ENCODE measurements at regions not wholly inside any gene's neighbourhood (a gene's known extent, or its start where the extent isn't known, plus 50 kb on each side); places are given as distances from the start of the nearest gene placed in this dataset.

- TF ChIP-seq, protein P1, sequence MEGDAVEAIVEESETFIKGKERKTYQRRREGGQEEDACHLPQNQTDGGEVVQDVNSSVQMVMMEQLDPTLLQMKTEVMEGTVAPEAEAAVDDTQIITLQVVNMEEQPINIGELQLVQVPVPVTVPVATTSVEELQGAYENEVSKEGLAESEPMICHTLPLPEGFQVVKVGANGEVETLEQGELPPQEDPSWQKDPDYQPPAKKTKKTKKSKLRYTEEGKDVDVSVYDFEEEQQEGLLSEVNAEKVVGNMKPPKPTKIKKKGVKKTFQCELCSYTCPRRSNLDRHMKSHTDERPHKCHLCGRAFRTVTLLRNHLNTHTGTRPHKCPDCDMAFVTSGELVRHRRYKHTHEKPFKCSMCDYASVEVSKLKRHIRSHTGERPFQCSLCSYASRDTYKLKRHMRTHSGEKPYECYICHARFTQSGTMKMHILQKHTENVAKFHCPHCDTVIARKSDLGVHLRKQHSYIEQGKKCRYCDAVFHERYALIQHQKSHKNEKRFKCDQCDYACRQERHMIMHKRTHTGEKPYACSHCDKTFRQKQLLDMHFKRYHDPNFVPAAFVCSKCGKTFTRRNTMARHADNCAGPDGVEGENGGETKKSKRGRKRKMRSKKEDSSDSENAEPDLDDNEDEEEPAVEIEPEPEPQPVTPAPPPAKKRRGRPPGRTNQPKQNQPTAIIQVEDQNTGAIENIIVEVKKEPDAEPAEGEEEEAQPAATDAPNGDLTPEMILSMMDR (IDR thresholded peaks at IDR 0.05) = no peak
- ATAC-seq (no peak), DNase-seq (no peak)
Measured at GRCh38 chr11:97902828-97903227, 1117.9 kb upstream of the CNTN5 start.

GRCh38 chr11:97905101-97905500 lies 1115.6 kb upstream of the CNTN5 start:
- Histone ChIP-seq H3K27me3 (ENCODE audit: low read depth) (no peaks in the 10 kb centered on the region), H3K36me3 (no peaks in the 10 kb centered on the region), H3K4me3 (no peak overlapping the region), H3K4me1 (no peaks in the 10 kb centered on the region), H3K27ac (no peak overlapping the region), H3K9me3 (no peaks in the 10 kb centered on the region)
- intact Hi-C loops (cut with DNase I) = no loop called here
- ATAC-seq (no peak), DNase-seq (no peak)
- TF ChIP-seq, protein P1 (IDR thresholded peaks at IDR 0.05) = no peak

More at GRCh38 chr11:97902828-97903227, 1117.9 kb upstream of the CNTN5 start:
- H3K4me3 ChIP-seq = no peak overlapping the region
- no peaks in the 10 kb centered on the region for H3K36me3 ChIP-seq
- no peaks in the 10 kb centered on the region for H3K4me1 ChIP-seq
- no peak overlapping the region for H3K27ac ChIP-seq
- H3K9me3 ChIP-seq = no peaks in the 10 kb centered on the region
- H3K27me3 ChIP-seq (ENCODE audit: low read depth) = no peaks in the 10 kb centered on the region
- intact Hi-C loops (cut with DNase I) = no loop called here

GRCh38 chr11:97905671-97906070 lies 1115.1 kb upstream of the CNTN5 start:
- ATAC-seq = no peak
- Histone ChIP-seq H3K27ac (no peak overlapping the region), H3K36me3 (no peaks in the 10 kb centered on the region), H3K27me3 (ENCODE audit: low read depth) (no peaks in the 10 kb centered on the region), H3K4me1 (no peaks in the 10 kb centered on the region), H3K9me3 (no peaks in the 10 kb centered on the region), H3K4me3 (no peak overlapping the region)
- intact Hi-C loops (cut with DNase I) = no loop called here
- no peak for DNase-seq
- TF ChIP-seq, protein P1 (IDR thresholded peaks at IDR 0.05) = no peak

GRCh38 chr11:97908354-97908753 lies 1112.4 kb upstream of the CNTN5 start:
- TF ChIP-seq, protein P1 (IDR thresholded peaks at IDR 0.05) = no peak
- intact Hi-C loops (cut with DNase I) = no loop called here

GRCh38 chr11:97909614-97910399 lies 1110.9 kb upstream of the CNTN5 start:
- H3K4me3 ChIP-seq = no peak overlapping the region
- DNase-seq (no peak), ATAC-seq (no peak)
- no peaks in the 10 kb centered on the region for H3K27me3 ChIP-seq (ENCODE audit: low read depth)
- no peak overlapping the region for H3K27ac ChIP-seq
- no peaks in the 10 kb centered on the region for H3K36me3 ChIP-seq
- H3K4me1 ChIP-seq = no peaks in the 10 kb centered on the region
- intact Hi-C loops (cut with DNase I) = no loop called here
- TF ChIP-seq, protein P1 (IDR thresholded peaks at IDR 0.05) = no peak
- H3K9me3 ChIP-seq = no peaks in the 10 kb centered on the region

More at GRCh38 chr11:97908354-97908753, 1112.4 kb upstream of the CNTN5 start:
- Histone ChIP-seq H3K27ac (no peak overlapping the region), H3K36me3 (no peaks in the 10 kb centered on the region), H3K9me3 (no peaks in the 10 kb centered on the region), H3K4me1 (no peaks in the 10 kb centered on the region), H3K27me3 (ENCODE audit: low read depth) (no peaks in the 10 kb centered on the region), H3K4me3 (no peak overlapping the region)
- no peak for ATAC-seq
- no peak for DNase-seq
